H9 (cell line): ENCODE measurements at regions not wholly inside any gene's neighbourhood (a gene's known extent, or its start where the extent isn't known, plus 50 kb on each side); places are given as distances from the start of the nearest gene placed in this dataset.

Source experiments
- DNase-seq: peaks from one replicate; pipeline ENCODE4 v3.0.0-alpha.2; 2017
- H2AFZ ChIP-seq: one replicate; pipeline ENCODE4 v1.6.1; 2013; ENCODE audit warnings: mild to moderate bottlenecking, low read length, control low read depth, moderate library complexity
- H2AK5ac ChIP-seq: 2 replicates; pipeline ENCODE4 v1.6.1; 2013; ENCODE audit warnings: low read length, control low read depth, mixed read lengths; ENCODE audit not compliant: insufficient read length
- H2BK120ac ChIP-seq: one replicate; pipeline ENCODE4 v1.6.1; 2013; ENCODE audit warnings: low read depth, mild to moderate bottlenecking, low read length, control low read depth, inconsistent platforms; ENCODE audit not compliant: poor library complexity, severe bottlenecking
- H2BK12ac ChIP-seq: 2 replicates; pipeline ENCODE4 v1.6.1; 2013; ENCODE audit warnings: low read length, control low read depth, mixed read lengths, low read depth; ENCODE audit not compliant: insufficient read length
- H2BK15ac ChIP-seq: 2 replicates; pipeline ENCODE4 v1.6.1; 2013; ENCODE audit warnings: low read depth, low read length, control low read depth
- H2BK20ac ChIP-seq: one replicate; pipeline ENCODE4 v1.6.1; 2013; ENCODE audit warnings: low read depth, mild to moderate bottlenecking, low read length, control low read depth, inconsistent platforms; ENCODE audit not compliant: poor library complexity, severe bottlenecking
- H2BK5ac ChIP-seq: 2 replicates; pipeline ENCODE4 v1.6.1; 2013; ENCODE audit warnings: low read length, control low read depth, mixed read lengths; ENCODE audit not compliant: insufficient read length
- H3K14ac ChIP-seq: 2 replicates; pipeline ENCODE4 v1.6.1; 2013; ENCODE audit warnings: low read length, control low read depth; ENCODE audit not compliant: insufficient read depth
- H3K18ac ChIP-seq: 2 replicates; pipeline ENCODE4 v1.6.1; 2013; ENCODE audit warnings: low read depth, mild to moderate bottlenecking, mixed read lengths, low read length, control low read depth; ENCODE audit not compliant: insufficient read length
- H3K23ac ChIP-seq: 2 replicates; pipeline ENCODE4 v1.6.1; 2013; ENCODE audit warnings: low read length, control low read depth, mixed read lengths, low read depth; ENCODE audit not compliant: insufficient read length
- H3K23me2 ChIP-seq: 2 replicates; pipeline ENCODE4 v1.6.1; 2013; ENCODE audit warnings: low read depth, mild to moderate bottlenecking, mixed read lengths, low read length, control low read depth; ENCODE audit not compliant: insufficient read length, poor library complexity, severe bottlenecking
- H3K27ac ChIP-seq: 2 replicates; pipeline ENCODE4 v1.5.1; 2013; ENCODE audit warnings: low read length, control low read depth, mixed read lengths, low read depth; ENCODE audit not compliant: insufficient read length
- H3K27me3 ChIP-seq: 2 replicates; pipeline ENCODE4 v1.6.1; 2013; ENCODE audit warnings: low read length, control low read depth, inconsistent platforms; ENCODE audit not compliant: insufficient read depth
- H3K4ac ChIP-seq: 2 replicates; pipeline ENCODE4 v1.6.1; 2013; ENCODE audit warnings: low read depth, mild to moderate bottlenecking, control low read depth, inconsistent platforms, low read length, moderate library complexity
- H3K4me1 ChIP-seq: 2 replicates; pipeline ENCODE4 v1.6.1; 2013; ENCODE audit warnings: low read length, control low read depth, inconsistent platforms; ENCODE audit not compliant: insufficient read depth
- H3K4me2 ChIP-seq: 2 replicates; pipeline ENCODE4 v1.6.1; 2013; ENCODE audit warnings: low read length, control low read depth, mixed read lengths; ENCODE audit not compliant: insufficient read length, insufficient read depth
- H3K56ac ChIP-seq: 2 replicates; pipeline ENCODE4 v1.6.1; 2013; ENCODE audit warnings: low read depth, mild to moderate bottlenecking, mixed read lengths, low read length, control low read depth; ENCODE audit not compliant: insufficient read length
- H3K79me1 ChIP-seq: 2 replicates; pipeline ENCODE4 v1.6.1; 2013; ENCODE audit warnings: low read depth, mild to moderate bottlenecking, moderate library complexity, low read length, control low read depth, inconsistent platforms; ENCODE audit not compliant: insufficient read depth, poor library complexity, severe bottlenecking
- H3K79me2 ChIP-seq: 2 replicates; pipeline ENCODE4 v1.6.1; 2013; ENCODE audit warnings: low read length, control low read depth, inconsistent platforms; ENCODE audit not compliant: insufficient read depth
- H3K9ac ChIP-seq: 2 replicates; pipeline ENCODE4 v1.6.1; 2013; ENCODE audit warnings: low read length, control low read depth, mixed read lengths; ENCODE audit not compliant: insufficient read length; ENCODE audit errors: extremely low read depth
- H3K9me3 ChIP-seq: one replicate; pipeline ENCODE4 v1.6.1; 2013; ENCODE audit warnings: low read depth, low read length, inconsistent platforms; ENCODE audit not compliant: control insufficient read depth
- H3T11ph ChIP-seq: one replicate; pipeline ENCODE4 v1.6.1; 2013; ENCODE audit warnings: mild to moderate bottlenecking, low read length, control low read depth, inconsistent platforms
- H4K20me1 ChIP-seq: one replicate; pipeline ENCODE4 v1.6.1; 2013; ENCODE audit not compliant: control insufficient read depth, insufficient read length, insufficient read depth
- H4K5ac ChIP-seq: 2 replicates; pipeline ENCODE4 v1.6.1; 2013; ENCODE audit warnings: low read depth, mild to moderate bottlenecking, mixed read lengths, low read length, control low read depth; ENCODE audit not compliant: insufficient read length
- H4K8ac ChIP-seq: replicated peaks from 2 replicates; pipeline ENCODE4 v1.6.1; 2013; ENCODE audit warnings: low read length, control low read depth, mixed read lengths, low read depth; ENCODE audit not compliant: insufficient read length
- H4K91ac ChIP-seq: 2 replicates; pipeline ENCODE4 v1.6.1; 2013; ENCODE audit warnings: low read depth, mild to moderate bottlenecking, moderate library complexity, mixed read lengths, low read length, control low read depth; ENCODE audit not compliant: insufficient read length
- H3K27ac Mint-ChIP-seq, 3 experiments: 2 replicates in 2 of 3; 3 replicates in 1 of 3; pipeline ENCODE4 v1.8.0; 2020 to 2021; ENCODE audit warnings: mixed read lengths in 3 of 3, mild to moderate bottlenecking in 1 of 3, moderate library complexity in 1 of 3
- H3K27me3 Mint-ChIP-seq: 2 replicates; pipeline ENCODE4 v1.8.0; 2021; ENCODE audit warnings: low read depth, mild to moderate bottlenecking, moderate library complexity, mixed read lengths
- H3K36me3 Mint-ChIP-seq, 3 experiments: 2 replicates in 2 of 3; 3 replicates in 1 of 3; pipeline ENCODE4 v1.8.0; 2020 to 2021; ENCODE audit warnings: low read depth in 3 of 3, mixed read lengths in 3 of 3; ENCODE audit not compliant: insufficient read depth in 1 of 3
- H3K4me1 Mint-ChIP-seq, 2 experiments: 2 replicates each; pipeline ENCODE4 v1.8.0; 2020; ENCODE audit warnings: mixed read lengths in 2 of 2
- H3K4me3 Mint-ChIP-seq, 2 experiments: 2 replicates in 1 of 2; 3 replicates in 1 of 2; pipeline ENCODE4 v1.8.0; 2020 to 2021; ENCODE audit warnings: mild to moderate bottlenecking in 2 of 2, mixed read lengths in 2 of 2, moderate library complexity in 1 of 2
- H3K9me3 Mint-ChIP-seq, 2 experiments: 2 replicates in 1 of 2; 3 replicates in 1 of 2; pipeline ENCODE4 v1.8.0; 2020; ENCODE audit warnings: mild to moderate bottlenecking in 2 of 2, mixed read lengths in 2 of 2, moderate library complexity in 1 of 2
- CTCF ChIP-seq: fragments of 200-600 bp; sonication (generic); conservative IDR thresholded peaks from 3 replicates; pipeline ENCODE4 v1.8.0; 2021; ENCODE audit warnings: antibody characterized with exemption, mild to moderate bottlenecking
- WGBS: extraction: QIAGEN DNeasy Blood & Tissue Kit; methylation state at CpG from one replicate; pipeline ENCODE4 v1.1.7; 2013; ENCODE audit warnings: missing lambda C conversion rate, low lambda C conversion rate, mixed read lengths; ENCODE audit not compliant: insufficient read length; ENCODE audit errors: extremely low coverage; 5-methylcytosine and 5-hydroxymethylcytosine counted together

GRCh38 chr3:177307826-177308225 lies 110.5 kb upstream of the TBL1XR1 start:
- Mint-ChIP-seq H3K27ac (no peak overlapping the region), H3K36me3 (peaks cover 0 to 2% (median 0%) of the 10 kb centered on the region in 3 experiments; a peak in 4 of 7 replicates), H3K27me3 (no peaks in the 10 kb centered on the region), H3K4me3 (no peak overlapping the region), H3K4me1 (no peaks in the 10 kb centered on the region), H3K9me3 (peaks cover 8 to 9% of the 10 kb centered on the region in 2 experiments)
- Histone ChIP-seq H3K9ac (no peak overlapping the region), H2BK20ac (no peak overlapping the region), H2BK5ac (no peak overlapping the region), H3K79me2 (no peaks in the 10 kb centered on the region), H3K56ac (no peak overlapping the region), H3K4ac (no peak overlapping the region), H4K20me1 (no peaks in the 10 kb centered on the region), H3K79me1 (no peaks in the 10 kb centered on the region), H2AK5ac (no peak overlapping the region), H3K23ac (no peak overlapping the region), H3K27ac (no peak overlapping the region), H2BK12ac (no peak overlapping the region), H3K4me2 (no peak overlapping the region), H2AFZ (no peak overlapping the region), H2BK120ac (no peak overlapping the region), H3K4me1 (no peaks in the 10 kb centered on the region), H4K91ac (no peak overlapping the region), H3K27me3 (no peaks in the 10 kb centered on the region), H3K18ac (no peak overlapping the region), H4K5ac (no peak overlapping the region), H3T11ph (no peak overlapping the region), H4K8ac (no peak overlapping the region), H3K14ac (no peak overlapping the region), H3K9me3 (no peaks in the 10 kb centered on the region), H3K23me2 (no peaks in the 10 kb centered on the region), H2BK15ac (no peak overlapping the region)
- no peak for DNase-seq
- no peak for TF ChIP-seq CTCF
- WGBS, result no CpG with 5 or more reads among the region's 5 CpGs
